ENCODE measurements at regions not wholly inside any gene's neighbourhood (a gene's known extent, or its start where the extent isn't known, plus 50 kb on each side); places are given as distances from the start of the nearest gene placed in this dataset.

- TF ChIP-seq CHD2 (IDR thresholded peaks at IDR 0.05; ENCODE audit: low read length, partially characterized antibody) (no peak), FOXJ3 (CRISPR knock-in tag; IDR thresholded peaks at IDR 0.05) (no peak), CTCF (IDR thresholded peaks at IDR 0.05) (no peak), RCOR1 (IDR thresholded peaks at IDR 0.05; ENCODE audit: low read length) (no peak), REST (IDR thresholded peaks at IDR 0.05; ENCODE audit: low read depth, low read length) (no peak), YY1 (IDR thresholded peaks at IDR 0.05; ENCODE audit: low read depth) (no peak), EP300 (IDR thresholded peaks at IDR 0.05; ENCODE audit: borderline replicate concordance in 1 of 2, low read depth in 1 of 2, low read length in 1 of 2) (no peak), TEAD4 (IDR thresholded peaks at IDR 0.05; ENCODE audit: borderline replicate concordance, insufficient read depth) (no peak), PBX3 (IDR thresholded peaks at IDR 0.05) (no peak), TCF12 (IDR thresholded peaks at IDR 0.05) (no peak)
Observed at GRCh38 chr6:81605526-81605925, 147.0 kb downstream of the TENT5A start.
